K562 (cell line): ENCODE measurements at regions not wholly inside any gene's neighbourhood (a gene's known extent, or its start where the extent isn't known, plus 50 kb on each side); places are given as distances from the start of the nearest gene placed in this dataset.

ENCODE experiments used
- CTCF ChIP-seq, 3 experiments: IDR thresholded peaks in 2 of 3; conservative IDR thresholded peaks in 1 of 3; 2 replicates each; pipeline ENCODE4 v1.5.1; 2011 to 2012; ENCODE audit warnings: low read length in 3 of 3, mild to moderate bottlenecking in 3 of 3, control low read depth in 2 of 3, improper control_type of control experiment in 1 of 3, inconsistent platforms in 1 of 3, low read depth in 1 of 3, mixed read lengths in 1 of 3, moderate library complexity in 1 of 3; ENCODE audit not compliant: insufficient read depth in 2 of 3
- GABPA ChIP-seq: fragments of 200-800 bp; sonication (Bioruptor generic); conservative IDR thresholded peaks from 2 replicates; pipeline ENCODE4 v1.6.1; 2016; ENCODE audit warnings: low read depth, missing genetic modification characterization, missing compliant biosample characterization
- GATA2 ChIP-seq: sonication (generic); formaldehyde crosslinking; IDR thresholded peaks from 2 replicates; pipeline ENCODE4 v1.4.0; 2020; ENCODE audit warnings: mild to moderate bottlenecking, missing genetic modification reagents
- JUN ChIP-seq, 2 experiments: sonication (generic) in 1 of 2; formaldehyde crosslinking in 1 of 2; IDR thresholded peaks; 2 replicates each; pipeline versions ENCODE4 v1.6.1 to v1.8.0; 2012 to 2022; ENCODE audit warnings: borderline replicate concordance in 2 of 2, mild to moderate bottlenecking in 2 of 2, improper control_type of control experiment in 1 of 2, low read depth in 1 of 2, low read length in 1 of 2, missing genetic modification reagents in 1 of 2
- NUFIP1 ChIP-seq: fragments of 450-650 bp; IDR thresholded peaks from 2 replicates; pipeline ENCODE4 v1.6.1; 2018; ENCODE audit not compliant: partially characterized antibody
- PHB2 ChIP-seq: fragments of 450-650 bp; IDR thresholded peaks from 2 replicates; pipeline ENCODE4 v1.6.1; 2017; ENCODE audit warnings: low read depth
- RNF2 ChIP-seq: sonication (generic); IDR thresholded peaks from 2 replicates; pipeline ENCODE4 v1.6.1; 2016
- TCF7 ChIP-seq: sonication (generic); IDR thresholded peaks from 2 replicates; pipeline ENCODE4 v1.6.1; 2016; ENCODE audit warnings: antibody characterized with exemption, borderline replicate concordance
- TGIF2 ChIP-seq: sonication (generic); formaldehyde crosslinking; IDR thresholded peaks from 2 replicates; pipeline ENCODE4 v1.8.1; 2022; ENCODE audit warnings: mild to moderate bottlenecking, missing genetic modification reagents, moderate library complexity
- ZBTB11 ChIP-seq, 3 experiments: fragments of 200-800 bp in 1 of 3; fragments of 250-450 bp in 1 of 3; fragments of 450-650 bp in 1 of 3; sonication (Bioruptor Pico) in 1 of 3; sonication (Bioruptor generic) in 1 of 3; formaldehyde crosslinking in 1 of 3; IDR thresholded peaks; 2 replicates each; pipeline versions ENCODE4 v1.6.1 to v1.8.0; 2016 to 2022; ENCODE audit warnings: mild to moderate bottlenecking in 2 of 3, missing genetic modification characterization in 2 of 3, missing compliant biosample characterization in 1 of 3, moderate library complexity in 1 of 3
- ZFP36 ChIP-seq: fragments of 150-350 bp; IDR thresholded peaks from 2 replicates; pipeline ENCODE4 v1.6.1; 2018; ENCODE audit warnings: low read length, low read depth; ENCODE audit not compliant: partially characterized antibody
- ZNF121 ChIP-seq: sonication (generic); formaldehyde crosslinking; conservative IDR thresholded peaks from 2 replicates; pipeline ENCODE4 v1.8.0; 2022; ENCODE audit warnings: missing genetic modification reagents

DNA sequence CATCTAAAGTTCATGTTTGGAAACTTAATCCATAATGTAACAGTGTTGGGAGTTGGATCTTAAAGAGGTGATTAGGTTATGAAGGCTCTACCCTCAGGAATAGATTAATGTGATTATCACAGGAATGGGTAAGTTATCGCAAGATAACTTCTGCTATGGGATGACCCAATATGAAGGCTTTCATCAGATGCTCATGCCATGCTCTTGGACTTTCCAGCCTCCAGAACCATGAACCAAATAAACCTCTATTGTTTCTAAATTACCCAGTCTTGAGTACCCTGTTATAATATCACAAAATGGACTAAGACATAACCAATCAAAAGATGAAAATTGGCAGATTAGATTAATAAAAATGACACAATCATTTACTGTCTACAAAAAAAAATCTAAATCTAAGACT is 906.9 kb upstream of the SOX9 start:
- no peak for TF ChIP-seq TGIF2
- no peak for TF ChIP-seq ZFP36
- TF ChIP-seq RNF2 = no peak
- no peak for TF ChIP-seq ZBTB11 (CRISPR knock-in tag; IDR thresholded peaks at IDR 0.05)
- TF ChIP-seq JUN (IDR thresholded peaks at IDR 0.05; ENCODE audit: borderline replicate concordance, low read depth, low read length) = no peak
- no peak for TF ChIP-seq JUN (CRISPR knock-in tag; IDR thresholded peaks at IDR 0.05; ENCODE audit: borderline replicate concordance)
- TF ChIP-seq ZNF121 = no peak
- no peak for TF ChIP-seq PHB2
- no peak for TF ChIP-seq GABPA
- no peak for TF ChIP-seq CTCF (IDR thresholded peaks at IDR 0.05 in 2 of 3, conservative IDR thresholded peaks at IDR 0.05 in 1 of 3; ENCODE audit: insufficient read depth in 2 of 3, low read depth in 1 of 3, low read length in 3 of 3)
- no peak for TF ChIP-seq TCF7
- TF ChIP-seq GATA2 = no peak
- TF ChIP-seq NUFIP1 = no peak
